Stimulated activated CD4-positive, alpha-beta T cell treated with anti-CD3 and anti-CD28 coated beads, Interleukin-12 subunit alpha, Interleukin-12 subunit beta, amount 100 ng/mL, for 24 hours (primary cell): ENCODE measurements at regions not wholly inside any gene's neighbourhood (a gene's known extent, or its start where the extent isn't known, plus 50 kb on each side); places are given as distances from the start of the nearest gene placed in this dataset.
"Not testable (repeated sequence)": the region's sequence is repeated elsewhere in the genome, so short reads cannot be mapped to it uniquely, and the experiment has no call there.

Source experiments
- DNase-seq, 2 experiments: peaks; one replicate each; pipeline ENCODE4 v3.0.0-alpha.2; 2020; ENCODE audit warnings: low read depth in 2 of 2

GRCh38 chr1:58836408-58836807 lies 52.6 kb upstream of the JUN start:
- DNase-seq: no peak

- no peak for DNase-seq
Observed at GRCh38 chr1:58837886-58838285, 54.0 kb upstream of the JUN start.

GRCh38 chr1:58839147-58839795 lies 55.4 kb upstream of the JUN start:
- no peak for DNase-seq

GRCh38 chr1:58839846-58840835 lies 56.3 kb upstream of the JUN start:
- no peak for DNase-seq

GRCh38 chr1:58841455-58841854 lies 57.6 kb upstream of the JUN start:
- no peak for DNase-seq

GRCh38 chr1:58842941-58843340 lies 59.1 kb upstream of the JUN start:
- DNase-seq: no peak

- no peak for DNase-seq
Observed at GRCh38 chr1:58844176-58844575, 60.3 kb upstream of the JUN start.

- no peak for DNase-seq
Observed at GRCh38 chr1:58845942-58846341, 62.1 kb upstream of the JUN start.

GRCh38 chr1:58848818-58849411 lies 65.1 kb upstream of the JUN start:
- DNase-seq: no peak

GRCh38 chr1:58849551-58849950 lies 65.7 kb upstream of the JUN start:
- no peak for DNase-seq

GRCh38 chr1:58850636-58851035 lies 66.8 kb upstream of the JUN start:
- no peak for DNase-seq

- DNase-seq: no peak
Observed at GRCh38 chr1:58852731-58853485, 69.1 kb upstream of the JUN start.

- DNase-seq: no peak
Observed at GRCh38 chr1:58854576-58854975, 70.7 kb upstream of the JUN start.

- no peak for DNase-seq
Observed at GRCh38 chr1:58855274-58856165, 71.7 kb upstream of the JUN start.

- DNase-seq: not testable (repeated sequence)
Observed at GRCh38 chr1:58856281-58856680, 72.4 kb upstream of the JUN start.

- no peak for DNase-seq
Observed at GRCh38 chr1:58857680-58858673, 74.1 kb upstream of the JUN start.

GRCh38 chr1:58859769-58860485 lies 76.1 kb upstream of the JUN start:
- DNase-seq: no peak

GRCh38 chr1:58861076-58861475 lies 77.2 kb upstream of the JUN start:
- DNase-seq: no peak

- no peak for DNase-seq
Observed at GRCh38 chr1:58861506-58861905, 77.7 kb upstream of the JUN start.
